ENCODE measurements at regions not wholly inside any gene's neighbourhood (a gene's known extent, or its start where the extent isn't known, plus 50 kb on each side); places are given as distances from the start of the nearest gene placed in this dataset.

DNA sequence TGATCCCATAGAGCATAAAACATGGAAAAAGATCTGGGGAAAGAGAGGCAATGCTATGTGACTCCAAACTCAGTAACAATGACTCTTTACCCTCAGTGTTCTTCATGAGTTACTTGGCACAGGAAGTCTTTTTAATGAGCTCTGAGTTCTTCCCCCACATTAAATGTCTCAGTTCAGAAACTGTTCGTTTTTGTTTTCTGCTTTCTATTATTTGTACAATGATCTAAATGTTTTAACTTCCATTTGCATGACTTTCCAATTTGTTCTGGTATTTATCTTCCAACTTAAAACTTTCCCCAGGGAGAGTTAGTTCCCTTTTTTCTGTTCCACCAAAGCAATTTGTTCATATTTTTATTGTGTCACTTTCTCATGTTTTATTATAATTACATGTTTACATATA, 177.0 kb upstream of the ZBTB20 start:
- no peak overlapping the region for H2BK20ac ChIP-seq (ENCODE audit: low read depth, low read length, poor library complexity, severe bottlenecking)
- H2AK5ac ChIP-seq (ENCODE audit: insufficient read length, low read length) = no peak overlapping the region
- H3K23me2 ChIP-seq (ENCODE audit: insufficient read length, low read depth, low read length, poor library complexity, severe bottlenecking) = no peaks in the 10 kb centered on the region
- no peaks in the 10 kb centered on the region; the same call in 1 of the 2 replicates for H3K79me2 ChIP-seq (ENCODE audit: insufficient read depth, low read length)
- H3K79me1 ChIP-seq (ENCODE audit: insufficient read depth, low read depth, low read length, poor library complexity, severe bottlenecking) = no peaks in the 10 kb centered on the region
- H2BK15ac ChIP-seq (ENCODE audit: low read depth, low read length) = no peak overlapping the region
- H3K9me3 ChIP-seq (ENCODE audit: control insufficient read depth, low read depth, low read length) = no peaks in the 10 kb centered on the region
- no peak overlapping the region for H4K5ac ChIP-seq (ENCODE audit: insufficient read length, low read depth, low read length)
- H2BK120ac ChIP-seq (ENCODE audit: low read depth, low read length, poor library complexity, severe bottlenecking) = no peak overlapping the region
- H3K18ac ChIP-seq (ENCODE audit: insufficient read length, low read depth, low read length) = no peak overlapping the region
- H3K4ac ChIP-seq (ENCODE audit: low read depth, low read length) = no peak overlapping the region
- no peak overlapping the region for H3T11ph ChIP-seq (ENCODE audit: low read length)
- no peak overlapping the region for H3K23ac ChIP-seq (ENCODE audit: insufficient read length, low read depth, low read length)
- H3K9ac ChIP-seq (ENCODE audit: extremely low read depth, insufficient read length, low read length) = no peak overlapping the region
- no peak overlapping the region for H3K4me2 ChIP-seq (ENCODE audit: insufficient read depth, insufficient read length, low read length)
- Mint-ChIP-seq H3K27ac (no peak overlapping the region), H3K36me3 (ENCODE audit: insufficient read depth in 1 of 3, low read depth in 3 of 3) (no peaks in the 10 kb centered on the region), H3K9me3 (no peaks in the 10 kb centered on the region), H3K4me1 (peaks cover 19 to 37% of the 10 kb centered on the region in 2 experiments), H3K4me3 (no peak overlapping the region), H3K27me3 (ENCODE audit: low read depth) (no peaks in the 10 kb centered on the region; the same call in 1 of the 2 replicates)
- peaks cover 8% of the 10 kb centered on the region; the same call in 1 of the 2 replicates for H3K4me1 ChIP-seq (ENCODE audit: insufficient read depth, low read length)
- no peak for DNase-seq
- H4K8ac ChIP-seq (replicated peaks; ENCODE audit: insufficient read length, low read depth, low read length) = no peak overlapping the region
- no CpG with 5 or more reads among the region's 1 CpG for WGBS (ENCODE audit: extremely low coverage, insufficient read length, low lambda C conversion rate)
- no peak overlapping the region for H4K91ac ChIP-seq (ENCODE audit: insufficient read length, low read depth, low read length)
- no peak overlapping the region for H3K27ac ChIP-seq (ENCODE audit: insufficient read length, low read depth, low read length)
- no peak overlapping the region for H2BK5ac ChIP-seq (ENCODE audit: insufficient read length, low read length)
- TF ChIP-seq, protein P1, sequence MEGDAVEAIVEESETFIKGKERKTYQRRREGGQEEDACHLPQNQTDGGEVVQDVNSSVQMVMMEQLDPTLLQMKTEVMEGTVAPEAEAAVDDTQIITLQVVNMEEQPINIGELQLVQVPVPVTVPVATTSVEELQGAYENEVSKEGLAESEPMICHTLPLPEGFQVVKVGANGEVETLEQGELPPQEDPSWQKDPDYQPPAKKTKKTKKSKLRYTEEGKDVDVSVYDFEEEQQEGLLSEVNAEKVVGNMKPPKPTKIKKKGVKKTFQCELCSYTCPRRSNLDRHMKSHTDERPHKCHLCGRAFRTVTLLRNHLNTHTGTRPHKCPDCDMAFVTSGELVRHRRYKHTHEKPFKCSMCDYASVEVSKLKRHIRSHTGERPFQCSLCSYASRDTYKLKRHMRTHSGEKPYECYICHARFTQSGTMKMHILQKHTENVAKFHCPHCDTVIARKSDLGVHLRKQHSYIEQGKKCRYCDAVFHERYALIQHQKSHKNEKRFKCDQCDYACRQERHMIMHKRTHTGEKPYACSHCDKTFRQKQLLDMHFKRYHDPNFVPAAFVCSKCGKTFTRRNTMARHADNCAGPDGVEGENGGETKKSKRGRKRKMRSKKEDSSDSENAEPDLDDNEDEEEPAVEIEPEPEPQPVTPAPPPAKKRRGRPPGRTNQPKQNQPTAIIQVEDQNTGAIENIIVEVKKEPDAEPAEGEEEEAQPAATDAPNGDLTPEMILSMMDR (conservative IDR thresholded peaks at IDR 0.05) = no peak
- no peak overlapping the region for H3K14ac ChIP-seq (ENCODE audit: insufficient read depth, low read length)
- no peak overlapping the region for H2AFZ ChIP-seq (ENCODE audit: low read length)
- H4K20me1 ChIP-seq (ENCODE audit: control insufficient read depth, insufficient read depth, insufficient read length) = no peaks in the 10 kb centered on the region
- no peak overlapping the region for H2BK12ac ChIP-seq (ENCODE audit: insufficient read length, low read depth, low read length)
- H3K56ac ChIP-seq (ENCODE audit: insufficient read length, low read depth, low read length) = no peak overlapping the region
- no peaks in the 10 kb centered on the region for H3K27me3 ChIP-seq (ENCODE audit: insufficient read depth, low read length)

Data from H9 (cell line).